HL-60 (cell line): ENCODE measurements at regions not wholly inside any gene's neighbourhood (a gene's known extent, or its start where the extent isn't known, plus 50 kb on each side); places are given as distances from the start of the nearest gene placed in this dataset.

Source experiments
- DNase-seq, 2 experiments: peaks; one replicate each; pipeline ENCODE4 v3.0.0-alpha.2; 2010 to 2020; ENCODE audit warnings: low read depth in 1 of 2, low spot score in 1 of 2
- H3K27ac ChIP-seq: fragments of 250-450 bp; sonication (Bioruptor Pico); replicated peaks from 2 replicates; pipeline ENCODE4 v1.5.1; 2020; ENCODE audit warnings: mild to moderate bottlenecking, moderate library complexity
- H3K27me3 ChIP-seq: fragments of 250-450 bp; sonication (Bioruptor Pico); 2 replicates; pipeline ENCODE4 v1.5.1; 2021; ENCODE audit warnings: mild to moderate bottlenecking, moderate library complexity; ENCODE audit not compliant: insufficient read depth, poor library complexity, severe bottlenecking
- H3K4me3 ChIP-seq: replicated peaks from 2 replicates; pipeline ENCODE4 v1.5.1; 2011; ENCODE audit warnings: mild to moderate bottlenecking, control low read depth, low read length; ENCODE audit not compliant: insufficient read depth
- CTCF ChIP-seq: IDR thresholded peaks from one replicate; pipeline ENCODE4 v1.5.1; 2011; ENCODE audit warnings: low read length, control low read depth, inconsistent platforms; ENCODE audit not compliant: insufficient read depth
- GABPA ChIP-seq: IDR thresholded peaks from 2 replicates; pipeline ENCODE4 v1.6.1; 2012; ENCODE audit warnings: low read depth
- POLR2AphosphoS5 ChIP-seq: IDR thresholded peaks from 2 replicates; pipeline ENCODE4 v1.6.1; 2012; ENCODE audit warnings: low read depth
- REST ChIP-seq: IDR thresholded peaks from 2 replicates; pipeline ENCODE4 v1.6.1; 2012; ENCODE audit warnings: low read depth; ENCODE audit not compliant: insufficient replicate concordance
- SPI1 ChIP-seq: IDR thresholded peaks from 2 replicates; pipeline ENCODE4 v1.6.1; 2012; ENCODE audit warnings: low read depth, mild to moderate bottlenecking, borderline replicate concordance

- DNase-seq: no peak
- TF ChIP-seq CTCF: no peak
- TF ChIP-seq GABPA: no peak
- no peak for TF ChIP-seq POLR2AphosphoS5
- TF ChIP-seq REST: no peak
- TF ChIP-seq SPI1: no peak
- Histone ChIP-seq H3K4me3 (no peak overlapping the region), H3K27me3 (no peaks in the 10 kb centered on the region), H3K27ac (no peak overlapping the region)
Measured at GRCh38 chr1:192518700-192519099, 56.9 kb upstream of the RGS1 start.

GRCh38 chr1:192521734-192522133 lies 53.8 kb upstream of the RGS1 start:
- no peak overlapping the region for H3K27ac ChIP-seq
- H3K4me3 ChIP-seq: no peak overlapping the region
- TF ChIP-seq SPI1: 0 out of 2 replicates have a peak, but pooled peaks have one; percentile 48
- no peak for TF ChIP-seq REST
- no peaks in the 10 kb centered on the region for H3K27me3 ChIP-seq
- peak; percentile 12 to 22 for DNase-seq

- H3K27ac ChIP-seq: no peak overlapping the region
- H3K4me3 ChIP-seq: no peak overlapping the region
- DNase-seq: no peak
- H3K27me3 ChIP-seq: no peaks in the 10 kb centered on the region
- TF ChIP-seq REST (no peak), GABPA (no peak), POLR2AphosphoS5 (no peak), SPI1 (no peak), CTCF (no peak)
Measured at GRCh38 chr1:192522673-192523072, 52.9 kb upstream of the RGS1 start.

GRCh38 chr1:192524223-192524622 lies 51.4 kb upstream of the RGS1 start:
- TF ChIP-seq GABPA (no peak), CTCF (no peak)
- no peak overlapping the region for H3K27ac ChIP-seq
- no peaks in the 10 kb centered on the region for H3K27me3 ChIP-seq
- H3K4me3 ChIP-seq: no peak overlapping the region
- DNase-seq: no peak
